GM23338 (cell line): ENCODE measurements at regions not wholly inside any gene's neighbourhood (a gene's known extent, or its start where the extent isn't known, plus 50 kb on each side); places are given as distances from the start of the nearest gene placed in this dataset.

ENCODE experiments used
- CREB1 ChIP-seq: fragments of 250-450 bp; sonication (Bioruptor Pico); IDR thresholded peaks from 2 replicates; pipeline ENCODE4 v1.5.0; 2020; ENCODE audit warnings: low read depth, mild to moderate bottlenecking, moderate library complexity
- CTCF ChIP-seq, 2 experiments: fragments of 200-600 bp in 1 of 2; sonication (generic) in 1 of 2; conservative IDR thresholded peaks; 2 replicates each; pipeline versions ENCODE4 v1.5.1 to v1.6.1; 2016 to 2017; ENCODE audit warnings: antibody characterized with exemption in 2 of 2, low read depth in 2 of 2, mild to moderate bottlenecking in 2 of 2, moderate library complexity in 1 of 2
- ETS1 ChIP-seq: IDR thresholded peaks from 2 replicates; pipeline ENCODE4 v1.6.1; 2016; ENCODE audit warnings: antibody characterized with exemption
- EZH2 ChIP-seq: fragments of 200-600 bp; sonication (generic); IDR thresholded peaks from one replicate; pipeline ENCODE4 v1.8.0; 2017; ENCODE audit warnings: antibody characterized with exemption, mild to moderate bottlenecking, low read depth; ENCODE audit not compliant: unreplicated experiment
- EZH2phosphoT487 ChIP-seq: fragments of 200-600 bp; sonication (generic); IDR thresholded peaks from one replicate; pipeline ENCODE4 v1.8.1; 2018; ENCODE audit warnings: antibody characterized with exemption; ENCODE audit not compliant: unreplicated experiment
- JUNB ChIP-seq: IDR thresholded peaks from one replicate; pipeline ENCODE4 v1.6.1; 2016; ENCODE audit warnings: antibody characterized with exemption; ENCODE audit not compliant: unreplicated experiment
- POLR2AphosphoS5 ChIP-seq: IDR thresholded peaks from 2 replicates; pipeline ENCODE4 v1.6.1; 2016; ENCODE audit warnings: antibody characterized with exemption, low read depth
- REST ChIP-seq: IDR thresholded peaks from one replicate; pipeline ENCODE4 v1.6.1; 2018; ENCODE audit warnings: antibody characterized with exemption; ENCODE audit not compliant: unreplicated experiment
- STAT1 ChIP-seq: IDR thresholded peaks from one replicate; pipeline ENCODE4 v1.6.1; 2016; ENCODE audit warnings: antibody characterized with exemption; ENCODE audit not compliant: unreplicated experiment
- ZNF114 ChIP-seq: fragments of 250-450 bp; sonication (Bioruptor Pico); IDR thresholded peaks from 2 replicates; pipeline ENCODE4 v1.5.0; 2020; ENCODE audit warnings: mild to moderate bottlenecking, moderate library complexity
- ZNF462 ChIP-seq: fragments of 250-450 bp; sonication (Bioruptor Pico); IDR thresholded peaks from 2 replicates; pipeline ENCODE4 v1.5.0; 2020; ENCODE audit warnings: mild to moderate bottlenecking, moderate library complexity

- TF ChIP-seq CTCF (conservative IDR thresholded peaks at IDR 0.05; ENCODE audit: low read depth in 2 of 2) (no peak), EZH2 (no peak), POLR2AphosphoS5 (no peak), REST (no peak), EZH2phosphoT487 (no peak), CREB1 (no peak), ZNF114 (CRISPR knock-in tag) (no peak), ZNF462 (CRISPR knock-in tag) (no peak), ETS1 (no peak), JUNB (no peak), STAT1 (no peak)
Observed at GRCh38 chr6:91088976-91089375, 502.1 kb upstream of the MAP3K7 start.
